ENCODE measurements at regions not wholly inside any gene's neighbourhood (a gene's known extent, or its start where the extent isn't known, plus 50 kb on each side); places are given as distances from the start of the nearest gene placed in this dataset.

DNA sequence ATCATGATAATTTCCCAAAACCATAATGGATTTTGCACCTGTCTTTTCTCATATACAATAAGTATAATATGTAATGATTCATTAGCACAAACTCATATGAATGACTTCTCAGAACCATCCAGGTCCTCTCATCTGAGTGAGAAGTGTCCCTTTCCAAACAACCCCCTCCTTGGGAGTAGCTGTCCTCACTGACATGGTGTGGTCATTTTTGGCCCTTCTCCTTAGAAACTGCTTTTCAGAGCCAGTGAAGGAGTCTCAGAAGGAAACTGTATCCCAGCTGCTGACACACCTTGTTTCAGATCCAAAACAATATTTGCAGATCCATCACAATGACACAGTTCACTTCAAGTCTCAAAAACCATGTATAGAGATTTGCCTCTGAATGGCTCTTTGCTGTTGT is 95.5 kb downstream of the MIS18A start:
- DNase-seq: no peak

DNA sequence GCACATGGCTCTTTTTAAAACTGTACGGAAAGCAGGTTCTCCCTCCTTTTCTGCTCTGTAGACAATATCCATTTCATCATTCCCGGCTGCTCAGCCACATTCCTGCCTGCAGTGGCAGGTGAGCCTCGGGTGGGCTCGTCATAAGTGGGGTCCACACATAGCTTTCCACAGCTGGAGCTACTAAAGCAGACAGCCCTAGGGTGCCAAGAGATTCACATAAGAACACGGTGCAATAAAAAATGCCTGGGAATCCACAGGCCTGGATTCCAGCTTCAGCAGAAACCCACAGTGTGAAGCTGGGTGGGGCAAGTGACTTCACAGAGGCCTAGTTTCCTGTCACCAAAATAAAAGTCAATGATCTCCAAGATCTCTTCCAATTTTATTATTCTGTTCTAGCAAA is 96.4 kb downstream of the MIS18A start:
- no peak for DNase-seq

DNA sequence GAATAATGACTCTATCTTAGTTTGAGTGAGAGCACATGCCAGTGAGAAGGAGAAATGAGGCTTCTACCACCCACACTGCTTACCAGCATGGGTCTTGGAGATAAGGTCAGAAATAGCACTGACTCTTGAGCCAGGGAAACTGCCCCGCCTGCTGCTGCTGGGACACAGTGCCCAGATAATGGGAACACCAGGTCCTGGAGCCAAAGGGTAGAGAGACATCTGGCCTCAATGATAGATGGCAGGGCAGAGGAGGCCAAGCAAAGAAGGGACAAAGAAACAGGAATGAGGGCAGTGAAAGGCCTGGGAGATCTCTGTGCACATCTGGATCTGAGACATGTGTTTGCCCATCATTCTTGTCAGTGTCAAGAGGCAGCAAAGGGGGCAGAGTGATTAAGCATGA is 97.4 kb downstream of the MIS18A start:
- DNase-seq: no peak

DNA sequence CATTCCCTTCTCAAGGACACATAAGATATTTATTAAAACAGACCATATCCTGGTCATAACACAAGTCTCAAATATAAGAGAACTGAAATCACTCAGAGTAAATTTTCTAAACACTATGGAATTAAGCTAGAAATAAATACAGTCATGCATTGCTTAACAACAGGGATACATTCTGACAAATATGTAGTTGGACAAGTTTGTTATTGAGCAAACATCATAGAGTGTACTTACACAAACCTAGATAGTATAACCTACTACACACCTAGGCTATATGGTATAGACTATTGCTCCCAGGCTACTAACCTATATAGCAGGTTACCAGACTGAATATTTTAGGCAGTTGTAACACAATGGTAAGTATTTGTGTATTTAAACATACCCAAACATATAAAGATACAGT is 104.0 kb downstream of the MIS18A start:
- no peak for DNase-seq

DNA sequence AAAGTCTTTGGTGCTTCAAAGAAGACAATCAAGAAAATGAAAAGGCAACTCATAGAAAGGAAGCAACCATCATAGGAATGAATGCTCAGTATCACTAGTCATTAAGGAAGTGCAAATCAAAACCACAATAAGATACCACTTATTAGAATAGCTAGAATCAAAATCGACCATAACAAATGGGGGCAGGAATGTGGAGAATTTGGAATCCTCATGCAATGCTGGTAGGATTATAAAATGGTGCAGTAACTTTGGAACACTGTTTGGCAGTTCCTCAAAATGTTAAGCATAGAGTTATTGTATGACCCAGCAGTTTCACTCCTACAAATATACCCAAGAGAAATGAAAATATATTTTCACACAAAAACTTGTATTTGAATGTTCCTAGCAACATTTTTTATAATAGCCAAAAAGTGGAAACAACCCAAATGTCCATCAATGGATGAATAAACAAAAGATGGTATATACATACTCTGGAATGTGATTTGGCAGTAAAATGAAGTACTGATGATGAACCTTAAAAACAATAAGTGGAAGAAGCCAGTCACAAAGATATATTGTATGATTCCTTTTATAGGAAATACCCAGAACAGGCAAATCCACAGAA is 105.6 kb downstream of the MIS18A start:
- DNase-seq: no peak

DNA sequence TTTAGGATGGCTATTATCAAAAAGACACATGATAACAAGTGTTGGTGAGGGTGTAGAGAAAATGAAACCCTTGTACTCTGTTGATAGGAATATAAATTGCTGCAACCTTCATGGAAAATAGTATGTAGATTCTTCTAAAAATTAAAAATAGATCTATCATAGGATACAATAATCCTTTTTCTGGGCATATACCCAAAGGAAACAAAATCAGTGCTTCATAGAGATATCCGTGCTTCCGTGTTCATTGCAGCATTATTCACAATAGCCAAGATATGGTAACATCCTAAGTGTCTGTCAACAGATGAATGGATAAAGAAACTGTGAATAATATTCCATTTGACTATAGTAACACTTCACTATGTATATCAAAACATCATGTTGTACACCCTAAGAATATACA is 106.7 kb downstream of the MIS18A start:
- DNase-seq: no peak

DNA sequence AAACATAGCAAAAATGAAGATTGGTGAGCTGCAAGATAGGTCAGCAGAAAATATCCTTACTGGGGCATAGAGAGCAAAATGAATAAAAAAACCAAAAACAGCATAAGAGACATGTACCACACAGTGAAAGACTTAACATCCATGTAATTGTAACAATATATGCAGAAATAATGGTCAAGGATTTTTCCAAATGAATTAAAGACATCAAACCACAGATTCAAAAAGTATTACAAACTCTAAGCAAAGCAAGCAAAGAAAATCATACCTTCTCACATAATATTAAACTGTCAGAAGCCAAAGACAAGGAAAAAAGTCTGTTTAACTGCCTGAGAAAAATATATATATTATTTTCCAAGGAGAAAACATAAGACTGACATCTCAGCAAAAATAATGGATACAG is 111.3 kb downstream of the MIS18A start:
- DNase-seq: no peak

DNA sequence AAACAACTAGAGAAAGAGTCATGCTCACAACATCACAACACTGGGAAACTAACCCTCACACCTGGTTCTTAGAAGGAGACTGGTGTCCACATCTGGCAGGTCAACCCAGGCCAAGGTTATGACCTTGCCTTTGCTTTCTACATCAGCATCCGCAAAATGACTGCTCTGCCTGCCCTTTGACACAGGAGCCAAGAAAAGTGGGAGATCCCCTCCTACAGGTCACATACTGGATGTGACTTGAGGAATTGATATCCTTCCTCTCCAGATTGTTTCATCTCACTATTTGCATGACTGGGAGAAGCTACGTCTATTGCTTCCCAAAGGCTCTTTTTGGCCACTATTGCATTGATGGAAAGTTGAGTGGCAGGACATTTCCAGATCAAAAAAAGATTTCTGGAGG is 115.5 kb downstream of the MIS18A start:
- no peak for DNase-seq

DNA sequence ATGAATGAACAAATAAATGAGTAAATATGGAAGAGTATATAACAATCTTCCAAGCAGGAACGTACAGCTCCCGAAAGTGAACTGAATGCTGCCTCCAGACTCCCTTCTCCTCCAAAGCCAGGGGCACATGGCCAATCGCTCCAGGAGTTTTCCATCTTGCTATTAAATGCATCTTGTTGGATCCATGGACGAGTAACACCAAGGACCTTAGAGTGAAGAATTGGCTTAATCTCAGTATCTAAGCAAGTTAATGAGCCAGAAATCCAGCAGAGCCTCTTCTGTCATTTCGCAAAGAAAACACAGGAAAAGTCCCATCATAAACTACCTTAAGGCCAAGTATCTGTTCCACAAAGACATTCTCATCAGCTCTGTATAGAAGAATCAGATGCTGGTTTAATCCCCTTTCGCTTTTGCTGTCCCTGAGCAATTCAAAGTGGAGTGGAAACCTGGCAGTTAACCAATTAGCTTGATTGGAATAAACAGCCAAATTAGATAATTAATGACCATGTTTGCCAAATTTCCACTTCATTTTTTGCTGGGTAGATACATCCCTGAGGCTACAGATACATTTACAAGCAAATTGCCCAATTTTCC is 116.0 kb downstream of the MIS18A start:
- no peak for DNase-seq

DNA sequence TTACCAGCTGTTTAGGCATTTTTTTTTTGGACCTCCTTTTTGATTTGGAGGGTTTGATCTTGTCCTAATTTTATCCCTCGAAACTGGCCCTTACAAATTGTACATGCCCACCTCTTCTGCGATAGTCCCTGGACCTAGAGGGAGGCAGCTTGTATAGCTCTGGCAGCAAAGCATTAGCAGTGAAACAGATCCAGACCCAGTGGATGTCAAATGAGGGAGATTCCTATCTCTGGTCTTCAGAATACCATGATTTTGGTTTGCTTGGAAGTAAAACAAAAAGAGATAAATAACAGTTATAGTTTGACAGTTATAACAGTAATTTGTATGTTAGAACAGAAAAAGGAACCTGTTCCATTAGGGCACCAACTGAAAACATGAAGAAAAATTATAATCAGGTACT is 123.6 kb downstream of the MIS18A start:
- no peak for DNase-seq

DNA sequence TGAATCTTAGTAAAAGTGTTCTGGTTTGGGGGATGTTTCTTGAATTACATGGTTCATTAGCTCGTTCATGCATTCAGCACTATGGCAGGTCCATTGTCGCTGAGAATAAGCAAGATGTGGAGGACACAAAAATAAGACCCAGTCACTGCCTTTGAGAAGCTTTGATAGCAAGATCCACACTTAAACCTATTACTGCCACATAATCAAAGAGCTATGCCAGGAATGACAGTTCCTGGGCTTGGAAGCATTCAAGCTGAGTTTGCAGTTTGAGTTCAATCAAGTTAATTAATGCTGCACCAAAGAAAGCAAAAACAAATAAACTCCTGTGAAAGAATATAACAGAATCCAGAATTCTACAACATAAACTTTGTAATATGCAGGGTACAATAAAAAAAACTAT is 131.8 kb downstream of the MIS18A start:
- no peak for DNase-seq

DNA sequence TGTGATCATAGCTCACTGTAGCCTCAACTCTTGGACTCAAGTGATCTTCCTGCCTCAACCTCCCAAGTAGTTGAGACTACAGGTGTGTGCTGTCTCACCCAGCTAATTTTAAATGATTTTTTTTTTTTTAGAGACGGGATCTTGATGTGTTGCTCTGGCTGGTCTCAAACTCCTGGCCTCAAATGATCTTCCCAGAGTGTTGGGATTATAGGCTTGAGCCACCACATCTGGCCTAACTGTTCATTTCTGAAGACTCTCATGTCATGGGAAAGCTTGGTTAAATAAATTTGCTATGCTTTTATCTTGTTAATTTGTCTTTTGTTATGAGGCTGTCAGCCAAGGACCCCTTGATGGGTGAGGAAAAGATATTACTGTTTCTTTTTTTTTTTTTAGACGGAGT is 134.0 kb downstream of the MIS18A start:
- DNase-seq: no peak

DNA sequence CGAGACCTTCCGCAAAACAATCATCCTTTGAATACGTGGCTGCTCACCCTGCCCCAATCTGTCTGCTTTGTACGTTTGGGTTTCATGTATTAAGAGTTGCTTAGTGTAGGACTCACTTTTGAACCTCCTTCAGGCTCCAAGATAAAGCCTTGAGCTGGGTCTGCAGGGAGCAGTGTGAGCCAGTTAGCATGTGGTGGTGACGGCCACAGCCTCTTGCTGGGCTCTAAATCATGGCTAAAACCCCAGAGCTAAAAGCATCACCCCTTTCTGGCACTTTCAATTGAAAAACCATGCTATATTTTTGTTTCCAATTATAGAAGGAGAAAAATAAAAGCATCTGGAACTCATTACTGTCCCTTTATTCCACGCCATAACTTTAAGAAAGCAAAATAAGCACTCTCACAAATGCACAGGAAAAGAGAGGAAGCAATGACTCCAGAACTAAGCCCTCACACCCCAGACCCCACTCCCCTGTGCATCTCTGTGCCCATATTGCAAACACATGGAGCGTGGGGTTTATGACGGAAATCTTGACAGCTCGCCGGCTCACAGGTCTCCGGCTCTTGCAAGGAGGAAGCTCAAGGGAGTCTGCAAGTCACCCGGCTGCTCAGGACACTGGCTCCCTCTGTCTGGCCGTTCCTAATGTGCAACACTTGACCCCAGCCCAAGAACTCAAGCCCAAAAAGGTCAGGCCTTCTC is 135.5 kb downstream of the MIS18A start:
- no peak for DNase-seq

DNA sequence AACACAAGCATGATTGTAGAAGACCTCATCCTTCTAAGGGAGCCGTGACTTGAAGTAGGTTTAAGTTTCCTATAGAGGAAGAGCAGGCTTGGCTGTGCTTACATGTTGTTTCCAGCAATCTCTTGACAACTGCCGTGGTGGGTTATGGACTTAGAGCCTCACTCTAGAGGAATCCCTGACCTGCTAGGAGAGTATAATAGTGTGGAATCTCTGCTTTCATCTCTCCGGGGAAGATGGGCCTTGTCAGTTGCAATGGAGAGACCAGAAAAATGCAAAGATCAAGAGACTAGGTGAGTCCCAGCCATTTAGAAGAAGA is 137.6 kb downstream of the MIS18A start:
- DNase-seq: no peak

DNA sequence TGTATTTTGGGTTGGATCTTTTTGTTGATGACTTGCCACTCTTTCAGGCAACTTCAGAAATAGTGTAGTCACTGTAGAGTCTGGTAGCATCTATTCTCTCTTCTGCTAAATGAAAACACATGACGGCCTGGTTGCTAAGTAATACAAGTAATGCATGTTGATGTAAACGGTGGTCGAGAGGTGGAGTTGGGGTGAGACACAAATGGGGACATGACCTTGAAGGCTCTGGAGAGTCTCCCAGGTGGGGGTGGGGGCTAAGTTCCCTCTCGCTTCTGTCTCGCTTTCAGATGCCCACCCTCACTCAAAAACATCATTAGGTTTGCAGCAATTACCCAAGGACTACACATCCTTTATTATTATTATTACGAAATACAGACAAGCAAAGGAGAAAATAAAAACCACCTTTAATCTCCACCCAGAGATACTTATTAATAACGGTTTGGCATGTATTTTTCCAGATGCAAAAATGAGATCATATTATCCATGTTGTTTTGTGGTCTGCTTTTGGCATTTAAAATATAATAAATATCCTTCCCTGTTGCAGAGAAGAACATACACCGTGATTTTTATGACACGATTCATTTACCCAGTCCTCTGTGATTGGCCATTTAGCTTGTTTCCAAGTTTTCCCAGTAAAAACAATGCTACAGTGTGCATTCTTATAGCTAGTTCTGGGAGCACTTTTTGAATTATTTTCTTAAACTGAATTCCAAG is 138.1 kb downstream of the MIS18A start:
- no peak for DNase-seq

DNA sequence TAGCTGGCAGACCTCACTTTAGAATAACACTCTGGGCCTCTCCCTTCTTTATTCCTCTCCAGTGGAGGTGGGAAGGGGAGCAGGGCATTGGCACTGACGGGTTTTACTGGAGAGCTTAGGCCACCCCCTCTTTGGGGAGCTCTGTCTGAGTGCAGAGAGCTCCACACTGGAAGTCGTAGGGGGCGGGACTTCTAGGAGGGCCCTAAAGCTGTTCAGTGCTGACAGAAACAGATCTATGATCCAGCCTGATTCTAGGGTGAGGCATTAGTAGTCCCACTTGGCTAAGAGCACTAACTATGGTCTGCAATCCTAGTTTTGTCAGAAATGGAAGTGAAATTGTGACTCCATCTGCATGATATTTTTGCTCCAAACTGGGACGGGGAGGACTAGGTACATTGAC is 138.7 kb downstream of the MIS18A start:
- no peak for DNase-seq

DNA sequence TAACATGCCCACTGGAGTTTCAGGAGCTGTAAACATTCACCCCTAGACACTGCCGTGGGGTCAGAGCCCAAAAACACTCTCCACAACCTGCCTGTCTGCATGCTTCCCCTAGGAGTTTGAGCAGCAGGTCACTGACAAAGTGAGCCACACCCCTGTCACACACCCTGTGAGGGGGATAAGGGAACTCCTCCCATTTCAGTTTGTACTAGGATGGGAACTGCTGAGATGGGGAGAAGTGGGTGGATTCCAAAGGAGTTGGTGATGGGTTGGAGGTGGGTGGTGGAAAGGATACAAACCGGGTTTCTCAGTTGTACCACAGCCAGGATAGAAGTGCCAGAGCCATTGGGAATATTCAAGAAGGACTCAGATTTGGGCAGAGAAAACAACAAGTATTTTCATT is 140.2 kb downstream of the MIS18A start:
- no peak for DNase-seq

DNA sequence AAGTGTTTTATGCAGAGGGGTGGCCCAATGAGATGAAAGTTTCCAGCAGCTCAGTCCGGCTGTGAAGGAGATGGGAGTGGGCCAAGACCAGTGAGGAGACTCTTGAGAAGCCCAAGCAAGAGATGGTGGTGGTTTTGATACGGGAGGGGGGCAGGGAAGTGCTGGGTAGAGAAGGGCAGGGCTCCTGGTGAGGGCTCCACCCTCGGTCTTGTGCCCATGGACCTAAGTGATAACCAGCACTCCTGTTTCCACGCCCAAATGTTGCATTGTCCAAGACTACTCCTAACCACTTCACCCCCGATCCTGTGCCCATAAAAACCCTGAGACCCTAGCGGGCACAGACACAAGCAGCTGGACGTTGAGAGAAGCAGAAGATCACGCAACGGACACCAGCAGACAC is 140.9 kb downstream of the MIS18A start:
- DNase-seq: no peak

DNA sequence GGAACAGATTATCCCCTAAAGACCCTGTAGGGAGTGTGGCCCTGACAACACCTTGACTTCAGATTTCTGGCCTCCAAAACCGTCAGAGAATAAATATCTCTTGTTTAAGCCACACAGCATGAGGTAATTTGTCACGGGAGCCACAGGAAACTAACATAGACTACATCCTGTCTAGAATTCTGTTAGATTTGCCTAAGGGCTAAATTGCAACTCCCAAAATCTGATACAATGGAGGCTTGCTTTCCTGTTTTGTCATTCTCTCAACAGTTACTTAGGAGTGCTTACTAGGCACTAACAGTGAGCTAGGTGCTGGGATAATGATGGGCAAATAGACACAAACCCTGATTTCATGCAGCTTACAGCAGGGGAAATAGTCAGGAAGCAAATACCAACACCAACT is 141.6 kb downstream of the MIS18A start:
- DNase-seq: no peak

DNA sequence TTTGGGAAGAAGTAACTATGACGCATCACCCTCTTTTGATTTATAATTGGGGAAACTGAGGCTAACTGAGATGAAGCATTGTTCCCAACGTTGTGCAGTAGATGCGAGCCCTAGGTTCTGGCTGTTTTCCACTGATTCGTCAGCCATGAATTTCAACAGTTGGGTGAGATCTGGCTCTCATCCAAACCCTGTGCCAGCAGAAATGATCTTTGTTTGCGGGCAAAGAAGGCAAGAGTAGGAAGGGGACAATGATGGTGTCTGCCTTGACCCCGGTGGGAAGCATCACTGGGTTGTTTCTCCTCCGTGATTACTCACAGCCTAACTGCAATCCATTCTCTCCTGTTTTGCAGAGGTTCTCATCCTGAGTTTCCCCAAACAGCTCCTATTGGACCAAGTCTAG is 142.3 kb downstream of the MIS18A start:
- no peak for DNase-seq

DNA sequence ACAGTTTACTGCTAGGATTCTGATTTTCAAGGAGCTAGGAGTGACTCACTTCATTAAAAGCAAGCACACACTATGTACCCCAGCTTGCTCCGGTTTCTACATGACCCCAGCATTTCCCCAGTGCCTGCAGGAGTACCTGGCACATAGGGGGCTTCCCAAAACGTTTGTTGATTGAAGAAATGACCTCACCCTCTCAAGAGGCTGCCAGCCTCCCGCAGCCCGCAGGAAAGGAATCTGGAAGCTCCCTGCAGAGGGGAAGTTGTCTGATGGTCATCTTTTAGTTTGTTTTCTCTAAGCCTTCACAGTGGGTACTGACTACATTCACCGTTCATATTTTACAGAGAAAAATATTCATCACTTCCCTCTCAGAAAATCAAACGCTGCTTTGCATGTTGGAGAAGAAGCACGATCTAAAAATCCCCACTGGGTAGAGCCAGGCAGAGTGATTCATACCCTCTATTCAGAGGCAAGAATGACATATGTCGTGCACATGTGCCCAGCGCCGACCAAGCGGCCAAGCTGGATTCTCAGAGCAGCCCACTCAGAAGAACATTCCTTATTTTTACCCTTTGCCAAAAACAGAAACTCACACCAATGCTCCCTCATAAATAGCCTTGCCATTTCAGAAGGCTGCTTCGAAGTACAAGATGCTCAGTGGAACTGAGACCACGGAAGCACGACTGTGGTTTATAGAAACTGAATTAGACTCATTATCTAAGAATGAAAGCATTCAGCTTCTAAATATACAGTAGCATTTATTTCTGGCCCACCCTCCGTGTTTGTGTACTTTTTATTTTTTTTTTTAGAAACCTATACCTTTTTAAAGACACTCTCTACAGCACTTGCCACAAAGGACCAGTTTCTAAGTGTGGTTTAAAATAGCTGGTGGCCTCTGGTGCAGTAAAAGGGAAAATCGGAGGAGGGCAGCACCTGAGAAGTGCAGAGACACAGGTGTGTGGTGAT is 143.2 kb downstream of the MIS18A start:
- DNase-seq: peak; percentile 63

DNA sequence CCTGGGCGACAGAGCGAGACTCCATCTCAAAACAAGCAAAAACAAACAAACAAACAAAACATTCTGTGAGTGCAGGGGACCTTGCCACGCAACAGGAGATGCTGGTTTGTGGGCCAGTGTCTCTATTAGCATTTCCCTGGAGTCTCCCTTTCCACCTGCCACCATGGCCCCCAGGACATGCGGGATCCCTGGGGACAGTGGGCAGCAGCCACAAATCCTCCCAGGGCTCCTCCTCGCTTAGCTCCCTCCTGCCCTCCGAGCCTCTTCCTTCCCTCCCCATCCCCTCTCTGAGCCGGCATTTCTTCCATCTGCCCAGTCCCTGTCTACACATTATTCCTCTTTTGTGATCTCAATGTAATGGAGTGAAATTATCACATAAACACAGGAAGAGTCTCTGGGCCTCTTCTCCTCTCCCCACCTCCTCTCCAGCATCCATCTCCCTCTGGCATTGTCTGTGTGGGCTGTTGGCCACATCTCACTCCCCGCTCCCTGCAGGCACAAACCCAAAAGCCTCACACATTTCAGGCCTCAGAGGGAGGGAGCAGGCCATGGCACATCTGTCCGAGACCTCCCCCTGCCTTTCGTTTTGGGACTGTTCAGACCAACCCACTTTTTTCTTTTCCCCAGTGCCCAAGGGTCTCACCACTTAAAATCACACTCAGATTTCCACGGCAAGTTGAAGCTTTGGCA is 144.3 kb downstream of the MIS18A start:
- DNase-seq: no peak

Measured in occipital lobe (tissue), 1 donor.